Ishikawa (cell line): ENCODE measurements at regions not wholly inside any gene's neighbourhood (a gene's known extent, or its start where the extent isn't known, plus 50 kb on each side); places are given as distances from the start of the nearest gene placed in this dataset.

ENCODE experiments used
- CEBPB ChIP-seq: IDR thresholded peaks from 2 replicates; pipeline ENCODE4 v1.6.1; 2012
- CREB1 ChIP-seq: IDR thresholded peaks from 2 replicates; pipeline ENCODE4 v1.6.1; 2012; ENCODE audit warnings: low read depth
- EGR1 ChIP-seq: IDR thresholded peaks from 2 replicates; pipeline ENCODE4 v1.6.1; 2012
- EP300 ChIP-seq: IDR thresholded peaks from 2 replicates; pipeline ENCODE4 v1.6.1; 2012; ENCODE audit warnings: borderline replicate concordance
- FOXM1 ChIP-seq: IDR thresholded peaks from 2 replicates; pipeline ENCODE4 v1.6.1; 2012; ENCODE audit warnings: low read depth, borderline replicate concordance
- MAX ChIP-seq: IDR thresholded peaks from 2 replicates; pipeline ENCODE4 v1.6.1; 2012
- RAD21 ChIP-seq: IDR thresholded peaks from 2 replicates; pipeline ENCODE4 v1.6.1; 2012; ENCODE audit warnings: low read depth
- REST ChIP-seq: IDR thresholded peaks from 2 replicates; pipeline ENCODE4 v1.6.1; 2012; ENCODE audit warnings: low read depth, mild to moderate bottlenecking
- TAF1 ChIP-seq: IDR thresholded peaks from 2 replicates; pipeline ENCODE4 v1.6.1; 2012; ENCODE audit warnings: low read depth, mild to moderate bottlenecking
- TCF12 ChIP-seq: IDR thresholded peaks from 2 replicates; pipeline ENCODE4 v1.6.1; 2012; ENCODE audit warnings: low read depth
- ZBTB7A ChIP-seq: IDR thresholded peaks from 2 replicates; pipeline ENCODE4 v1.6.1; 2012; ENCODE audit warnings: low read depth

GRCh38 chr6:169942173-169942572 lies 190.8 kb downstream of the ERMARD start:
- TF ChIP-seq EP300: no peak
- no peak for TF ChIP-seq MAX
- no peak for TF ChIP-seq TAF1
- no peak for TF ChIP-seq REST
- TF ChIP-seq RAD21: no peak
- TF ChIP-seq ZBTB7A: no peak
- no peak for TF ChIP-seq CEBPB
- no peak for TF ChIP-seq TCF12
- no peak for TF ChIP-seq CREB1
- no peak for TF ChIP-seq FOXM1
- no peak for TF ChIP-seq EGR1
